OCI-LY1 (cell line): ENCODE measurements at regions not wholly inside any gene's neighbourhood (a gene's known extent, or its start where the extent isn't known, plus 50 kb on each side); places are given as distances from the start of the nearest gene placed in this dataset.

Source experiments
- H2AFZ ChIP-seq: fragments of 200-600 bp; sonication (generic), shearing (Covaris generic); 2 replicates; pipeline ENCODE4 v1.6.0; 2014; ENCODE audit warnings: antibody characterized with exemption, mild to moderate bottlenecking, low read length
- H3F3A ChIP-seq: fragments of 200-600 bp; sonication (generic), shearing (Covaris generic); 2 replicates; pipeline ENCODE4 v1.6.0; 2014; ENCODE audit warnings: mild to moderate bottlenecking, antibody characterized with exemption, low read length, moderate library complexity; ENCODE audit not compliant: insufficient read depth
- H3K27ac ChIP-seq: fragments of 200-600 bp; sonication (generic); 2 replicates; pipeline ENCODE4 v1.5.1; 2014; ENCODE audit warnings: low read length, mixed run types, mild to moderate bottlenecking, low read depth; ENCODE audit not compliant: poor library complexity, severe bottlenecking
- H3K27me3 ChIP-seq: fragments of 200-600 bp; sonication (generic); 2 replicates; pipeline ENCODE4 v1.6.0; 2014; ENCODE audit warnings: antibody characterized with exemption, mild to moderate bottlenecking, low read length, moderate library complexity; ENCODE audit not compliant: insufficient read depth
- H3K36me3 ChIP-seq: fragments of 200-600 bp; sonication (generic); 2 replicates; pipeline ENCODE4 v1.6.1; 2014; ENCODE audit warnings: mild to moderate bottlenecking, antibody characterized with exemption, low read length, moderate library complexity, mixed read lengths; ENCODE audit not compliant: insufficient read depth
- H3K4me1 ChIP-seq: fragments of 200-600 bp; sonication (generic); 2 replicates; pipeline ENCODE4 v1.5.1; 2014; ENCODE audit warnings: mild to moderate bottlenecking, low read length, moderate library complexity; ENCODE audit not compliant: insufficient read depth, severe bottlenecking
- H3K4me2 ChIP-seq: fragments of 200-600 bp; sonication (generic), shearing (Covaris generic); 2 replicates; pipeline ENCODE4 v1.6.1; 2014; ENCODE audit warnings: low read length
- H3K4me3 ChIP-seq: fragments of 200-600 bp; sonication (generic); 2 replicates; pipeline ENCODE4 v1.5.1; 2014; ENCODE audit warnings: low read length, low read depth, mild to moderate bottlenecking, mixed read lengths; ENCODE audit not compliant: poor library complexity, severe bottlenecking
- H3K79me2 ChIP-seq: fragments of 200-600 bp; shearing (Covaris generic); 2 replicates; pipeline ENCODE4 v1.6.1; 2016; ENCODE audit warnings: mixed run types, low read length, mixed read lengths; ENCODE audit not compliant: insufficient read depth
- H3K9ac ChIP-seq: fragments of 200-600 bp; sonication (generic), shearing (Covaris generic); 2 replicates; pipeline ENCODE4 v1.6.1; 2014; ENCODE audit warnings: mild to moderate bottlenecking, low read length, mixed read lengths
- H3K9me2 ChIP-seq: fragments of 200-600 bp; sonication (generic), shearing (Covaris generic); 2 replicates; pipeline ENCODE4 v1.6.1; 2014; ENCODE audit warnings: low read depth, mild to moderate bottlenecking, low read length, mixed read lengths
- H3K9me3 ChIP-seq: fragments of 200-600 bp; shearing (Covaris generic); 2 replicates; pipeline ENCODE4 v1.6.1; 2014; ENCODE audit warnings: low read length, mixed read lengths
- H4K20me1 ChIP-seq: fragments of 200-600 bp; sonication (generic), shearing (Covaris generic); 2 replicates; pipeline ENCODE4 v1.6.0; 2016; ENCODE audit warnings: mild to moderate bottlenecking, low read length; ENCODE audit not compliant: insufficient read depth
- CTCF ChIP-seq: fragments of 200-600 bp; sonication (generic), shearing (Covaris generic); IDR thresholded peaks from 2 replicates; pipeline ENCODE4 v1.5.1; 2017; ENCODE audit warnings: mild to moderate bottlenecking, antibody characterized with exemption, low read length, moderate library complexity, mixed read lengths
- EZH2 ChIP-seq: fragments of 200-600 bp; sonication (generic), shearing (Covaris generic); IDR thresholded peaks from 2 replicates; pipeline ENCODE4 v1.8.0; 2017; ENCODE audit warnings: borderline replicate concordance, mixed run types, mild to moderate bottlenecking, antibody characterized with exemption, low read length, moderate library complexity, mixed read lengths

DNA sequence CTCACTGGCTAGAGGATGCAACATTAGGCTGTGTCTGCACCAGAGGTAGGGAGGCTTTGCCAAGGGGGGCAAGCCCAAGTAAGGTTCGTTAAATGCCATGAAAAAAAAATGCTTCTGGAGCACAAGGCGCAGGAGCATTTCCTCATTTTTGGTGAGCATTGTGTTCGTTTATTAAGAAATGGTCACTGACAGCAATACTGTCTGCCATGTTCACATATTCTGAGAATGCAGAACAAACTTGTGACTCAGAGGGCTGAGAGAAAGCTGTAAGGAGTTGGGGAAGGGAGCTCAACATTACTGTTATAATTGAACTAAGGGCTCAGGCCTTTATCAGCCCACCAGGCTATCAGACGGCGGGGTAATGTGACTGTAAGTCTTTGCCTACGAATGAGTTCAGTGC, 465.4 kb upstream of the BTBD3 start:
- Histone ChIP-seq H3K9ac (no peak overlapping the region), H3K4me3 (no peak overlapping the region), H4K20me1 (no peaks in the 10 kb centered on the region), H3K9me2 (no peaks in the 10 kb centered on the region), H3K9me3 (no peaks in the 10 kb centered on the region), H3K79me2 (no peaks in the 10 kb centered on the region), H3K27me3 (no peaks in the 10 kb centered on the region), H3K4me2 (no peak overlapping the region), H3K4me1 (no peaks in the 10 kb centered on the region), H2AFZ (no peak overlapping the region), H3K36me3 (no peaks in the 10 kb centered on the region), H3F3A (no peaks in the 10 kb centered on the region), H3K27ac (no peak overlapping the region)
- TF ChIP-seq EZH2 = no peak
- no peak for TF ChIP-seq CTCF

- Histone ChIP-seq H4K20me1 (no peaks in the 10 kb centered on the region), H2AFZ (no peak overlapping the region), H3K4me2 (no peak overlapping the region), H3K4me1 (no peaks in the 10 kb centered on the region), H3K27ac (no peak overlapping the region), H3K27me3 (no peaks in the 10 kb centered on the region), H3K79me2 (no peaks in the 10 kb centered on the region), H3K9me2 (no peaks in the 10 kb centered on the region), H3K9ac (no peak overlapping the region), H3K4me3 (no peak overlapping the region), H3K9me3 (no peaks in the 10 kb centered on the region), H3F3A (no peaks in the 10 kb centered on the region), H3K36me3 (no peaks in the 10 kb centered on the region)
- TF ChIP-seq EZH2 (no peak), CTCF (no peak)
These were observed 464.3 kb upstream of the BTBD3 start for GRCh38 chr20:11453430-11453829.

DNA sequence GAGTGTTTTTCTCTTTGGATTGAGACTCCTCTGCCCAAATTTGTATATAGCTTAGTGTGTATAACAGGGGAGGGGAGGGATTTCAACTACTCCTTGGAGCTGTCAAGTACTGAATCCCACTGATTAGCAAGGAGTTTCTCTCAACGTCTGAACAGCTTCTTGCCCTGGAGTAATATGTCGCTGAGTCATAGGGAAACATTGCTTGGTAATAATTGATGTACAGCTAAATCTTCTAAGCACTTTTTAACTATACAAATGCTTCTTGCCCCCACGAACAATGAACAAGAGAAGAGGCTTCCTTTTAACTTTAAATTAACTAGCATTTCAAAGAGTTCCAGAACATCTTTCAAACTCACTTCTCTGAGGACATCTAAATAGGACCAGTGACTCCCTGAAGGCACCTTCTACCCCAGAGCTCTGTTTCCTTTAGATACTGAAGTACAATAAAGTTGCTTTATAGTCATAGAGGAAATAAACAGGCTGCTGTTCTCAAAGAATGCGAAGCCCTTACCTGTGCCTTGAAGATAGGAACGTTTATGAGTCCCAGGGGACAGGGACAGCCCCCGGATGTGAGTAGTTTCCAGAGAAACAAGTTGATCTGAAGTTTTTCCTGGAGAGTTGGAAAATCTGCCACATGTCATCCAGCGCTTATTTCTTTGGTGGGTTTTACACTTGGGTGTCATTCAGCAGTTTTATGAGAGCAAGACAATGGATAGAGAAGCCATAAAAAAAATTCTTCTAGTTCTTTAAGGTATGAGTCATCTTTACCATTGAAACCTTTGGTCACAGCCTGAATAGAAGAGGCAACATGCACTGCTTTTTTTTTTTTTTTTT, 462.5 kb upstream of the BTBD3 start:
- no peak overlapping the region for H3K27ac ChIP-seq
- no peaks in the 10 kb centered on the region for H3K36me3 ChIP-seq
- no peaks in the 10 kb centered on the region for H3F3A ChIP-seq
- H2AFZ ChIP-seq = no peak overlapping the region
- H4K20me1 ChIP-seq = no peaks in the 10 kb centered on the region
- no peaks in the 10 kb centered on the region for H3K9me2 ChIP-seq
- H3K4me2 ChIP-seq = no peak overlapping the region
- H3K27me3 ChIP-seq = no peaks in the 10 kb centered on the region
- no peak overlapping the region for H3K9ac ChIP-seq
- H3K9me3 ChIP-seq = no peaks in the 10 kb centered on the region
- no peak overlapping the region for H3K4me3 ChIP-seq
- TF ChIP-seq CTCF = no peak
- no peak for TF ChIP-seq EZH2
- H3K4me1 ChIP-seq = no peaks in the 10 kb centered on the region
- no peaks in the 10 kb centered on the region for H3K79me2 ChIP-seq
